IMR-90 (cell line): ENCODE measurements at regions not wholly inside any gene's neighbourhood (a gene's known extent, or its start where the extent isn't known, plus 50 kb on each side); places are given as distances from the start of the nearest gene placed in this dataset.

Experiments used
- ATAC-seq: fragments of 200-7000 bp; cut with Tn5 transposase; 2 replicates; pipeline ENCODE4 v1.9.1; 2020; ENCODE audit warnings: low read depth, mild to moderate bottlenecking, moderate library complexity
- BruUV-seq: library from RNA; stranded (reverse); fragments of 400-500 nt; replicated peaks from 2 replicates; lab custom pipeline; 2021; lab: Mats Ljungman, UMichigan
- CTCF ChIA-PET: fragments of 300-600 bp; formaldehyde crosslinking; extraction: SDS; loops from one replicate; lab custom pipeline; 2021; ENCODE audit warnings: antibody characterized with exemption; lab: Yijun Ruan, JAX
- POLR2A ChIA-PET: fragments of 300-600 bp; sonication (Branson Sonifier 250); formaldehyde crosslinking; loops from one replicate; lab custom pipeline; 2022; ENCODE audit warnings: antibody characterized with exemption; ENCODE audit not compliant: unreplicated experiment; lab: Charles Lee
- DNase-seq: peaks from one replicate; pipeline ENCODE4 v3.0.0; 2013
- H2AFZ ChIP-seq: replicated peaks from 2 replicates; pipeline ENCODE3; 2013; ENCODE audit warnings: low read length, mild to moderate bottlenecking; ENCODE audit not compliant: poor library complexity
- H2AK5ac ChIP-seq: 2 replicates; pipeline ENCODE4 v1.6.1; 2013; ENCODE audit warnings: low read depth, low read length, inconsistent platforms
- H2AK9ac ChIP-seq: replicated peaks from 2 replicates; pipeline ENCODE3; 2013; ENCODE audit warnings: mild to moderate bottlenecking, low read depth, low read length, moderate library complexity; ENCODE audit not compliant: poor library complexity
- H2BK120ac ChIP-seq: 2 replicates; pipeline ENCODE4 v1.6.1; 2013; ENCODE audit warnings: low read depth, low read length, inconsistent platforms
- H2BK15ac ChIP-seq: 3 replicates; pipeline ENCODE4 v1.6.1; 2013; ENCODE audit warnings: low read depth, low read length, inconsistent platforms
- H2BK20ac ChIP-seq: 2 replicates; pipeline ENCODE4 v1.6.1; 2013; ENCODE audit warnings: low read depth, mild to moderate bottlenecking, inconsistent platforms, low read length, moderate library complexity
- H2BK5ac ChIP-seq: 2 replicates; pipeline ENCODE4 v1.6.1; 2013; ENCODE audit warnings: mild to moderate bottlenecking, low read depth, low read length, inconsistent platforms; ENCODE audit not compliant: poor library complexity, severe bottlenecking
- H3K14ac ChIP-seq: replicated peaks from 2 replicates; pipeline ENCODE4 v1.6.1; 2013; ENCODE audit warnings: low read depth, low read length, inconsistent platforms
- H3K18ac ChIP-seq: 2 replicates; pipeline ENCODE4 v1.6.1; 2013; ENCODE audit warnings: low read depth, low read length, control low read depth
- H3K23ac ChIP-seq: 2 replicates; pipeline ENCODE4 v1.6.1; 2013; ENCODE audit warnings: low read depth, low read length, inconsistent platforms
- H3K27ac ChIP-seq: 2 replicates; pipeline ENCODE4 v1.5.1; 2013; ENCODE audit warnings: mild to moderate bottlenecking, control low read depth, low read length; ENCODE audit not compliant: insufficient read depth
- H3K27me3 ChIP-seq: 2 replicates; pipeline ENCODE4 v1.6.1; 2013; ENCODE audit warnings: low read length; ENCODE audit not compliant: control insufficient read depth, insufficient read depth
- H3K36me3 ChIP-seq: 2 replicates; pipeline ENCODE4 v1.6.1; 2013; ENCODE audit warnings: low read length, mixed read lengths; ENCODE audit not compliant: control insufficient read depth, insufficient read depth
- H3K4ac ChIP-seq: 2 replicates; pipeline ENCODE4 v1.6.1; 2013; ENCODE audit warnings: low read depth, low read length, inconsistent platforms
- H3K4me1 ChIP-seq: 2 replicates; pipeline ENCODE4 v1.6.1; 2013; ENCODE audit warnings: low read length, mixed read lengths; ENCODE audit not compliant: control insufficient read depth, insufficient read depth
- H3K4me2 ChIP-seq: 2 replicates; pipeline ENCODE4 v1.6.1; 2013; ENCODE audit warnings: low read depth, mild to moderate bottlenecking, control low read depth, low read length, moderate library complexity
- H3K4me3 ChIP-seq: 2 replicates; pipeline ENCODE4 v1.5.1; 2013; ENCODE audit warnings: low read depth, mild to moderate bottlenecking, control low read depth, low read length, moderate library complexity; ENCODE audit not compliant: insufficient read depth
- H3K56ac ChIP-seq: 2 replicates; pipeline ENCODE4 v1.6.1; 2013; ENCODE audit warnings: low read length, inconsistent platforms; ENCODE audit not compliant: insufficient read depth; ENCODE audit errors: extremely low read depth
- H3K79me1 ChIP-seq, 2 experiments: 2 replicates each; pipeline ENCODE4 v1.6.1; 2013; ENCODE audit warnings: low read length in 2 of 2, inconsistent platforms in 1 of 2, low read depth in 1 of 2
- H3K9ac ChIP-seq: 2 replicates; pipeline ENCODE4 v1.6.1; 2013; ENCODE audit warnings: low read depth, low read length, control low read depth
- H3K9me1 ChIP-seq: 2 replicates; pipeline ENCODE4 v1.6.1; 2013; ENCODE audit warnings: low read length, inconsistent platforms; ENCODE audit not compliant: insufficient read depth
- H3K9me3 ChIP-seq: 2 replicates; pipeline ENCODE4 v1.6.1; 2013; ENCODE audit warnings: low read length; ENCODE audit not compliant: control insufficient read depth, insufficient read depth
- H4K20me1 ChIP-seq: 2 replicates; pipeline ENCODE4 v1.6.1; 2013; ENCODE audit warnings: low read length, inconsistent platforms; ENCODE audit not compliant: insufficient read depth
- H4K5ac ChIP-seq: 2 replicates; pipeline ENCODE4 v1.6.1; 2013; ENCODE audit warnings: mild to moderate bottlenecking, low read depth, low read length, control low read depth
- H4K8ac ChIP-seq, 2 experiments: 2 replicates each; pipeline ENCODE4 v1.6.1; 2013; ENCODE audit warnings: low read depth in 2 of 2, low read length in 2 of 2, control low read depth in 1 of 2, inconsistent platforms in 1 of 2
- H4K91ac ChIP-seq: 2 replicates; pipeline ENCODE4 v1.6.1; 2013; ENCODE audit warnings: low read depth, low read length, inconsistent platforms; ENCODE audit not compliant: insufficient read depth
- BHLHE40 ChIP-seq: fragments of 150-350 bp; IDR thresholded peaks from 2 replicates; pipeline ENCODE4 v1.6.1; 2016; ENCODE audit warnings: mild to moderate bottlenecking, low read depth, low read length
- FOS ChIP-seq: fragments of 150-350 bp; IDR thresholded peaks from 2 replicates; pipeline ENCODE4 v1.6.1; 2016; ENCODE audit warnings: low read depth, low read length
- MAZ ChIP-seq: IDR thresholded peaks from 2 replicates; pipeline ENCODE4 v1.6.1; 2012; ENCODE audit warnings: low read depth, mild to moderate bottlenecking, low read length, improper control_type of control experiment, moderate library complexity, borderline replicate concordance
- NFE2L2 ChIP-seq: fragments of 150-350 bp; IDR thresholded peaks from 2 replicates; pipeline ENCODE4 v1.6.1; 2016; ENCODE audit warnings: low read depth, mild to moderate bottlenecking, low read length
- RAD21 ChIP-seq: IDR thresholded peaks from 2 replicates; pipeline ENCODE4 v1.6.1; 2012; ENCODE audit warnings: low read length, improper control_type of control experiment
- RCOR1 ChIP-seq: IDR thresholded peaks from 2 replicates; pipeline ENCODE4 v1.6.1; 2012; ENCODE audit warnings: mild to moderate bottlenecking, low read length, improper control_type of control experiment; ENCODE audit not compliant: insufficient replicate concordance
- WGBS, 2 experiments: methylation state at CpG; one replicate each; pipeline versions ENCODE4 v1.1.5 to v1.1.7; 2013; ENCODE audit warnings: missing lambda C conversion rate in 2 of 2; ENCODE audit not compliant: insufficient read length in 1 of 2; ENCODE audit errors: extremely low coverage in 2 of 2; 5-methylcytosine and 5-hydroxymethylcytosine counted together
- dilution Hi-C: fragments of 300-500 bp; cut with HindIII; formaldehyde crosslinking; loops from one replicate; pipeline ENCODE4 v1.14.3; 2018; ENCODE audit warnings: low sequenced_read_pairs; ENCODE audit not compliant: unreplicated experiment
- in situ Hi-C: fragments of 300-500 bp; cut with MboI; formaldehyde crosslinking; loops from 3 replicates; pipeline ENCODE4 v1.14.3; 2019; ENCODE audit warnings: low sequenced_read_pairs, inconsistent platforms, mixed read lengths
- intact Hi-C: fragments of 100-400 bp; cut with micrococcal nuclease; formaldehyde crosslinking; loops from 2 replicates; pipeline ENCODE4 v1.10.0; 2022
- TF ChIP-seq, protein P1 (sequence below): fragments of 150-350 bp; IDR thresholded peaks from 2 replicates; pipeline ENCODE4 v1.6.1; 2017; ENCODE audit warnings: mild to moderate bottlenecking, antibody characterized with exemption, low read length, low read depth

DNA sequence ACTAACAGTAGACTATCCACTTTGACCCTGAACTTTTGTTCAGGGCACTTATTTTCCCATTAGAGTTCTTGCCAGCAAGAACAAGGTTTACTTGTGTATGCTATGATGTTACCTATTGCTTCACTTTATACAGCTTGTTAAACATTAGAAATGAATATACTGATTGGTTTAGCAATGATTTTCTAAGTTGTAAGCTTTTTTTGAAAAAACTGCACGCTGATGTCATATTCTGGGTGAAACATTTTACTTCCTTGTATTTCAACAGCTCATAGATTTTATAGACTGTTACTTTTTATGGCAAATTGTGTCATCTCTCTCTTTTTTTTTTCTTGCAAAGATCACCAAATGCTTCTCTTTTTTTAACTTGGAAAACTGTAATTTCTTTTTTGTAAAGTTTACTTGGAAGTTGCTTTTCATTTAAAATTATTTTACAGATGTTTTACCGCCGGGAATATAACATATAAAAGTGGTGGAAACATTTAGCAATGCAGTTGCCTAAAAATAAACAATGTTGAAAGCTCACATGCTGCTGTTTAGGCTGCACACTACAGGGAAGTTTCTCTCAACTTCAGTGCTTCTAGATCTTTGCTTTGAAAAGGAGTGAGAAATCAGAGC, 215.3 kb upstream of the NFIA start:
- ChIA-PET POLR2A (no interaction called here), CTCF (interaction anchor here (0.7 kb wide), 1 partner anchor 12 kb away, joined by 3 read pairs; no protein-coding TSS in a partner anchor)
- Histone ChIP-seq H2BK5ac (no peak overlapping the region), H2AFZ (no peak overlapping the region), H4K8ac (no peak overlapping the region), H3K9me3 (no peaks in the 10 kb centered on the region), H2AK9ac (no peak overlapping the region), H3K4me2 (no peak overlapping the region), H2BK20ac (no peak overlapping the region), H2BK15ac (no peak overlapping the region), H3K27me3 (no peaks in the 10 kb centered on the region), H3K23ac (no peak overlapping the region), H3K56ac (no peak overlapping the region), H3K27ac (no peak overlapping the region), H3K4ac (no peak overlapping the region), H4K5ac (no peak overlapping the region), H3K18ac (no peak overlapping the region), H3K4me1 (no peaks in the 10 kb centered on the region), H3K4me3 (no peak overlapping the region), H3K36me3 (no peaks in the 10 kb centered on the region), H3K9me1 (no peaks in the 10 kb centered on the region), H3K79me1 (no peaks in the 10 kb centered on the region), H4K20me1 (no peaks in the 10 kb centered on the region), H4K91ac (no peak overlapping the region), H2BK120ac (no peak overlapping the region), H3K9ac (no peak overlapping the region), H3K14ac (no peak overlapping the region), H2AK5ac (no peak overlapping the region)
- in situ Hi-C loops (loop anchor here (25.0 kb wide), 1 partner anchor 995 kb away; no protein-coding TSS in a partner anchor), intact Hi-C loops (no loop called here), dilution Hi-C loops (no loop called here)
- TF ChIP-seq NFE2L2 = no peak
- no peak for TF ChIP-seq MAZ
- no peak for TF ChIP-seq RAD21
- TF ChIP-seq BHLHE40 = no peak
- TF ChIP-seq RCOR1 = no peak
- TF ChIP-seq FOS = no peak
- TF ChIP-seq, protein P1, sequence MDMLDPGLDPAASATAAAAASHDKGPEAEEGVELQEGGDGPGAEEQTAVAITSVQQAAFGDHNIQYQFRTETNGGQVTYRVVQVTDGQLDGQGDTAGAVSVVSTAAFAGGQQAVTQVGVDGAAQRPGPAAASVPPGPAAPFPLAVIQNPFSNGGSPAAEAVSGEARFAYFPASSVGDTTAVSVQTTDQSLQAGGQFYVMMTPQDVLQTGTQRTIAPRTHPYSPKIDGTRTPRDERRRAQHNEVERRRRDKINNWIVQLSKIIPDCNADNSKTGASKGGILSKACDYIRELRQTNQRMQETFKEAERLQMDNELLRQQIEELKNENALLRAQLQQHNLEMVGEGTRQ = no peak
- no TSS peak for BruUV-seq
- ATAC-seq (no peak), DNase-seq (no peak)
- WGBS, 2 experiments = no CpG with 5 or more reads among the region's 3 CpGs
